Heart right ventricle (tissue), 16 donors: ENCODE measurements at regions not wholly inside any gene's neighbourhood (a gene's known extent, or its start where the extent isn't known, plus 50 kb on each side); places are given as distances from the start of the nearest gene placed in this dataset.

Source experiments
- ATAC-seq, 8 donors: fragments of 200-7000 bp; cut with Tn5 transposase; one replicate each; pipeline ENCODE4 v1.9.1; 2020; ENCODE audit warnings: mild to moderate bottlenecking in 8 of 8, moderate library complexity in 8 of 8, moderate number of reproducible peaks in 1 of 8
- DNase-seq, 2 donors: peaks; one replicate each; pipeline ENCODE4 v3.0.0-alpha.2; 2020
- H3K27ac ChIP-seq, 10 donors: fragments of 200-600 bp; sonication (generic) in 2 of 10; one replicate each; pipeline versions ENCODE4 v1.5.0 to v1.8.0; 2020 to 2022; ENCODE audit warnings: mild to moderate bottlenecking in 3 of 10
- H3K27me3 ChIP-seq, 7 donors: fragments of 200-600 bp; one replicate each; pipeline ENCODE4 v1.8.0; 2021 to 2022; ENCODE audit warnings: mild to moderate bottlenecking in 2 of 7
- H3K36me3 ChIP-seq, 9 donors: fragments of 200-600 bp; sonication (generic) in 1 of 9; one replicate each; pipeline versions ENCODE4 v1.5.0 to v1.8.0; 2020 to 2022; ENCODE audit warnings: mild to moderate bottlenecking in 2 of 9
- H3K4me1 ChIP-seq, 9 donors: fragments of 200-600 bp; sonication (generic) in 1 of 9; one replicate each; pipeline versions ENCODE4 v1.5.0 to v1.8.0; 2020 to 2022; ENCODE audit warnings: mild to moderate bottlenecking in 4 of 9
- H3K4me3 ChIP-seq, 10 donors: fragments of 200-600 bp; sonication (generic) in 2 of 10; one replicate each; pipeline versions ENCODE4 v1.5.0 to v1.8.0; 2020 to 2022; ENCODE audit warnings: mild to moderate bottlenecking in 7 of 10, moderate library complexity in 2 of 10
- H3K9me3 ChIP-seq, 11 donors: fragments of 200-600 bp in 10 of 11; sonication (generic) in 2 of 11; one replicate each; pipeline versions ENCODE4 v1.5.0 to v1.8.0; 2013 to 2022; ENCODE audit warnings: mild to moderate bottlenecking in 2 of 11, control low read depth in 1 of 11, moderate library complexity in 1 of 11
- WGBS, 2 donors: extraction: QIAGEN DNeasy Blood & Tissue Kit; methylation state at CpG; one replicate each; pipeline ENCODE4 v1.1.7; 2013; ENCODE audit warnings: inconsistent platforms in 1 of 2; 5-methylcytosine and 5-hydroxymethylcytosine counted together
- intact Hi-C, 10 donors: fragments of 100-400 bp; cut with DNase I; formaldehyde crosslinking; loops; one replicate each; pipeline versions ENCODE4 v1.11.1 to v1.14.2; 2022
- TF ChIP-seq, protein P1 (sequence below), 9 donors: fragments of 200-600 bp; sonication (generic) in 2 of 9; IDR thresholded peaks; one replicate each; pipeline versions ENCODE4 v1.5.0 to v1.8.0; 2021 to 2022; ENCODE audit warnings: antibody characterized with exemption in 9 of 9, mild to moderate bottlenecking in 5 of 9, moderate library complexity in 1 of 9
- donor health status: Arrhythmogenic right ventricular cardiomyopathy.
- donor health status: ischemic (EF 13 %, LVEDD 7.1; RV severe dilation, severe dysfunction).
- donor health status: healthy with polysubstance abuse.
- donor health status: DM: no; HTN: yes; CAD: no.
- donor health status: DM: no; HTN: no; CAD: no.
- donor health status: ischemic (EF 25% LVEDD 6.9; RV normal size, moderate dysfunction).
- donor health status: ischemic (EF 25% LVEDD 5.7; RV mildly dilated, moderate dysfunction).
- donor health status: healthy.
- donor health status: DM: yes; HTN: yes; CAD: no.
- donor health status: Ischemic cardiomyopathy.
- donor health status: ischemic (EF 35%, LVEDD 5.7; RV mildly dilated, moderate dysfunction).
- donor health status: nonischemic (EF 11% LVEDD 7.7; RV severe dilation, severe dysfunction).
- donor health status: DM: yes; HTN: yes; CAD: no.
- donor health status: PGD.
- donor health status: ischemic (EF 29% LVEDD 5.4; RV normal size, mild dysfunction).
- donor health status: nonischemic (EF 23%, LVEDD 6.1; RV moderate dilation, normal function).

DNA sequence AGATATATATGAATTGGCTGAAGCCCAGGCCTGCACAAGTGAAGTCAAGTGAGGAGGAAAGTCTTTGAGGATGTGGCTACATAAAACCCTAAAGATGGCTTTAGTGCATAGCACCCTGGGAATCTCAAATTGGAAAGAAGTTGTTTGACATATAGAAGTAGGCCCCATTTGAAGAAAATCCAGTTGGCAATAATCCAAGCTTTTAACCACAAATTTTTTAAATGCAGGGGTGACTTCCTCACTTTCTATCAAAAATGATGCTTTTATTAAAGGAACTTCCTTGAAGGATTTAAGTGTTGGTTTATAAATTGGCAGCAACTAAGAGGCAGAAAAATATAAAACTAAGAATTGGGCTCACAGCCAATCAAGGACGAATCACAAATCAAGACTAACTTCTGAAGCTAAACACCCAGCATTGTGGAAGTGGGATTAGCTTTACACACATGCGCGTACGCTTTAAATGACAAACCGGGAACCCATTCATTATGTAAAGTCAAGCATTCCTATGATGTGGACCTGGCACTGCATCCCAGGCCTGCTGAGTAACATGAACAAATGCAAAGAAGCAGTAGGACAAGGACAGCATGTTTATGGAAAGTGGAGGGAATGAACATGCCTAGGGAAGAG is 63.3 kb downstream of the NOG start:
- H3K36me3 ChIP-seq, result no peaks in the 10 kb centered on the region
- no peak for ATAC-seq
- DNase-seq, result no peak
- H3K4me1 ChIP-seq, result no peaks in the 10 kb centered on the region
- 75 to 78% methylated on average over 5 of the region's 5 CpGs for WGBS, 2 donors
- no peak overlapping the region for H3K4me3 ChIP-seq
- TF ChIP-seq, protein P1, sequence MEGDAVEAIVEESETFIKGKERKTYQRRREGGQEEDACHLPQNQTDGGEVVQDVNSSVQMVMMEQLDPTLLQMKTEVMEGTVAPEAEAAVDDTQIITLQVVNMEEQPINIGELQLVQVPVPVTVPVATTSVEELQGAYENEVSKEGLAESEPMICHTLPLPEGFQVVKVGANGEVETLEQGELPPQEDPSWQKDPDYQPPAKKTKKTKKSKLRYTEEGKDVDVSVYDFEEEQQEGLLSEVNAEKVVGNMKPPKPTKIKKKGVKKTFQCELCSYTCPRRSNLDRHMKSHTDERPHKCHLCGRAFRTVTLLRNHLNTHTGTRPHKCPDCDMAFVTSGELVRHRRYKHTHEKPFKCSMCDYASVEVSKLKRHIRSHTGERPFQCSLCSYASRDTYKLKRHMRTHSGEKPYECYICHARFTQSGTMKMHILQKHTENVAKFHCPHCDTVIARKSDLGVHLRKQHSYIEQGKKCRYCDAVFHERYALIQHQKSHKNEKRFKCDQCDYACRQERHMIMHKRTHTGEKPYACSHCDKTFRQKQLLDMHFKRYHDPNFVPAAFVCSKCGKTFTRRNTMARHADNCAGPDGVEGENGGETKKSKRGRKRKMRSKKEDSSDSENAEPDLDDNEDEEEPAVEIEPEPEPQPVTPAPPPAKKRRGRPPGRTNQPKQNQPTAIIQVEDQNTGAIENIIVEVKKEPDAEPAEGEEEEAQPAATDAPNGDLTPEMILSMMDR (IDR thresholded peaks at IDR 0.05), result no peak
- no peak overlapping the region for H3K27ac ChIP-seq
- H3K9me3 ChIP-seq, result peaks cover 0 to 17% (median 0%) of the 10 kb centered on the region in 11 donors
- H3K27me3 ChIP-seq, result peaks cover 0 to 8% (median 0%) of the 10 kb centered on the region in 7 donors
- intact Hi-C loops, result no loop called here

DNA sequence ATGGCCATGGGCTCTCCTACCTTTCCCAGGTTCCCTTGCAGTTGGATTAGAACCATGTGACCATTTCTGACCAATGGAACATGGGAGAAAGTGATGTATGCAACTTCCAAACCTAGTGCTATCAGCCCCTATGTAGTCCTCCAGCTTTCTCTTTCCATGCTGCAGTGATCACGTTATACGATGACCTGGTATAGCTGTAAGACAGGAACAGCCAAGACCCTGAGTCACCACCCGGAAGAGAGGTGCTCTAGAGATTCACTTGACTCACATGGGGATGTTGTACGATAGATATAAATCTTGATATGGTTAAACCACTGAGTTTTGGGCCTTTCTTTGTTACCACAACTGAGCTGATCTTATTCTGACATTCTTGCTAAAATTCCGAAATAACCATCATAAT is 65.1 kb downstream of the NOG start:
- H3K9me3 ChIP-seq, result peaks cover 0 to 8% (median 0%) of the 10 kb centered on the region in 11 donors
- H3K4me3 ChIP-seq, result no peak overlapping the region
- H3K4me1 ChIP-seq, result no peaks in the 10 kb centered on the region
- ATAC-seq (no peak), DNase-seq (no peak)
- whole genome bisulfite sequencing, 2 donors, result 93 to 95% methylated on average over 5 of the region's 5 CpGs
- H3K27ac ChIP-seq, result no peak overlapping the region
- TF ChIP-seq, protein P1 (IDR thresholded peaks at IDR 0.05), result no peak
- intact Hi-C loops, result no loop called here
- no peaks in the 10 kb centered on the region for H3K36me3 ChIP-seq
- peaks cover 0 to 10% (median 0%) of the 10 kb centered on the region in 7 donors for H3K27me3 ChIP-seq

DNA sequence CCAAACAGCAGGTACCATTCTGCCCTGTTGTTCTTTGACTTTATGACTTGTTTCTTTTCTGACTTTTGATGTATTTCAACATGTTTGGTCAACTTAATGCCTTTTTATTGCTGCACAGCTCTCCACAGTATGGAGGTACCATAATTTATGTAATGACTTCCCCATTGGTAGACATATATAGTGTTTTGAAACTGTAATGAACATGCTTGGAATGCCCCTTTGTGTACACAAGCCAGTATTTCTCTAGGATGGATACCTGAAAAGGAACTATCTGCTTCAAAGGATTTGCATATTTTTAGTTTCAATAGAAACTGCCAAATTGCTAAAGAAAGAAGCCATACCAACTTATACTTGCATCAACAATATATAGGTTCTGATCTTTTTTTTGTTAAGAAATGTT is 66.1 kb downstream of the NOG start:
- H3K36me3 ChIP-seq, result no peaks in the 10 kb centered on the region
- DNase-seq, result no peak
- no peak overlapping the region for H3K4me3 ChIP-seq
- peaks cover 0 to 8% (median 0%) of the 10 kb centered on the region in 11 donors for H3K9me3 ChIP-seq
- TF ChIP-seq, protein P1 (IDR thresholded peaks at IDR 0.05), result no peak
- intact Hi-C loops, result no loop called here
- H3K4me1 ChIP-seq, result no peaks in the 10 kb centered on the region
- no peak overlapping the region for H3K27ac ChIP-seq
- H3K27me3 ChIP-seq, result peaks cover 0 to 19% (median 4%) of the 10 kb centered on the region in 7 donors
- no peak for ATAC-seq

DNA sequence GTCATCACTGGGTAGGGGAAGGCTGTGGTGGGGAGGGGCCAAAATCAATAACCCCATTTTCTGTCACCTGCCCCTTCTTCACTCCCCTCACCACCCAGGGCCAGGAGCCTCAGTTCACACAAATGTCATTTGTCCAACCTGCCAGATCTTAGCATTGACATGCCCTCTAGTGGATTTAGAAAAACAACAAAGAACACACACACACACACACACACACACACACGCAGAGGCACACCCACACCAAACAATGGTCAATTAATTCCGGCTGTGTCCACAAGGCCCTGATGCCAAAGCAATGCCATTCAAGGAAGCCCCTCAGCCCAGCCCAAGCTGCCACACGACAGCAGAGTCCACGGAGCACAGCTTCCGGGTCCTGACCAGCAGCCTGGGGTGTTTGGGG is 68.4 kb downstream of the NOG start:
- Histone ChIP-seq H3K27ac (no peak overlapping the region), H3K4me3 (no peak overlapping the region), H3K36me3 (no peaks in the 10 kb centered on the region), H3K4me1 (no peaks in the 10 kb centered on the region), H3K9me3 (no peaks in the 10 kb centered on the region), H3K27me3 (peaks cover 0 to 27% (median 12%) of the 10 kb centered on the region in 7 donors)
- intact Hi-C loops, result no loop called here
- DNase-seq (no peak), ATAC-seq (no peak)
- WGBS, 2 donors, result 70 to 76% methylated on average over 5 of the region's 5 CpGs
- TF ChIP-seq, protein P1 (IDR thresholded peaks at IDR 0.05), result no peak
